ENCODE measurements at regions not wholly inside any gene's neighbourhood (a gene's known extent, or its start where the extent isn't known, plus 50 kb on each side); places are given as distances from the start of the nearest gene placed in this dataset.

DNA sequence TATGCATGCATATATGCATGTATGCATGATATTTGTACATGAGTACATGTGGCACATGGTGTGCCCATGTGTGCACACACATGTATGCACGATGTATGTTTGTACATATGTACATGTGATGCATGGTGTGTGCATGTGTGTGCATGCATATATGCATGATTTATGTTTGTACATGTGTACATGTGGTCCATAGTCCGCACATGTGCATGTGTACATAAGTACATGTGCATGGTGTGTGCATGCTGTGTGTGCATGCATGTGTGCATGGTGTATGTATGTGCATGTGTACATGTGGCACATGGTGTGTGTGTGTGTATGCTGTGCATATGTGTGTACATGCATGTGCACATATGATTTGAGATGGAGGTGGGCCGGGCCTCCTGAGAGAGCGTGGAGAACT, 384.2 kb downstream of the TYW1 start:
- CTCF ChIA-PET (ENCODE audit: partially characterized antibody) = interaction anchor here (0.6 to 0.7 kb wide), 2 partner anchors 20 to 371 kb away, joined by 3 to 4 read pairs; no protein-coding TSS in a partner anchor
- Histone ChIP-seq H3K23ac (ENCODE audit: insufficient read length) (no peak overlapping the region), H2BK15ac (ENCODE audit: low read length) (no peak overlapping the region; the same call in 1 of the 2 replicates), H3K27ac (ENCODE audit: low read depth, low read length) (no peak overlapping the region), H3K27me3 (replicated peaks in 1 of 4; ENCODE audit: control insufficient read depth in 3 of 4, extremely low read depth in 1 of 4, insufficient read depth in 3 of 4, low read length in 3 of 4) (peaks cover 0 to 5% (median 0%) of the 10 kb centered on the region in 4 experiments; a peak in 2 of 7 replicates), H2BK20ac (ENCODE audit: low read length) (no peak overlapping the region), H2BK120ac (replicated peaks; ENCODE audit: low read depth, low read length) (no peak overlapping the region), H3K79me1 (ENCODE audit: low read depth, low read length) (no peaks in the 10 kb centered on the region), H3K9me3 (ENCODE audit: insufficient read depth in 2 of 2, low read depth in 1 of 2, low read length in 1 of 2) (peaks cover 0 to 2% of the 10 kb centered on the region in 2 experiments; a peak in 1 of 4 replicates), H4K8ac (ENCODE audit: extremely low read depth, insufficient read depth, low read length) (no peak overlapping the region), H3K36me3 (ENCODE audit: control insufficient read depth in 2 of 4, insufficient read depth in 4 of 4, low read length in 3 of 4) (no peaks in the 10 kb centered on the region), H3K4me2 (ENCODE audit: insufficient read depth in 1 of 2, low read depth in 2 of 2, low read length in 2 of 2) (no peak overlapping the region), H2BK5ac (ENCODE audit: low read depth, low read length) (no peak overlapping the region), H2AFZ (ENCODE audit: low read length) (no peak overlapping the region), H3K14ac (ENCODE audit: insufficient read length) (no peak overlapping the region), H3K18ac (ENCODE audit: extremely low read depth, low read length) (no peak overlapping the region), H2AK5ac (ENCODE audit: low read depth, low read length) (no peak overlapping the region), H3K4me3 (ENCODE audit: extremely low read depth in 1 of 4, insufficient read depth in 2 of 4, low read depth in 3 of 4, low read length in 4 of 4) (no peak overlapping the region), H3K23me2 (ENCODE audit: low read depth, low read length) (peaks cover 3% of the 10 kb centered on the region; the same call in 1 of the 2 replicates), H3K56ac (replicated peaks; ENCODE audit: insufficient read length, low read depth, low read length) (no peak overlapping the region), H4K20me1 (replicated peaks in 1 of 2; ENCODE audit: control insufficient read depth in 1 of 2, insufficient read depth in 2 of 2, low read length in 2 of 2) (peaks cover 0 to 5% of the 10 kb centered on the region in 2 experiments), H4K91ac (replicated peaks; ENCODE audit: insufficient read length, low read length) (no peak overlapping the region), H3K79me2 (ENCODE audit: control insufficient read depth in 1 of 2, insufficient read depth in 2 of 2, low read length in 2 of 2) (no peaks in the 10 kb centered on the region), H2BK12ac (ENCODE audit: low read depth, low read length) (no peak overlapping the region), H3K4me1 (replicated peaks in 1 of 4; ENCODE audit: control insufficient read depth in 3 of 4, insufficient read depth in 4 of 4, low read length in 3 of 4) (no peaks in the 10 kb centered on the region), H4K5ac (ENCODE audit: insufficient read length, low read depth, low read length) (no peak overlapping the region), H3K9ac (replicated peaks in 1 of 4; ENCODE audit: extremely low read depth in 1 of 4, low read depth in 3 of 4, low read length in 3 of 4) (no peak overlapping the region), H3K4ac (replicated peaks; ENCODE audit: insufficient read length, low read depth, low read length) (no peak overlapping the region)
- WGBS, 2 experiments (ENCODE audit: extremely low coverage in 1 of 2, insufficient coverage in 1 of 2, insufficient read length in 1 of 2, insufficient replicate concordance in 2 of 2, low coverage in 1 of 2, low lambda C conversion rate in 2 of 2, missing lambda C conversion rate in 1 of 2) = 54% methylated on average over 4 of the region's 4 CpGs; no CpG with 5 or more reads in 1 of the 2 experiments
- DNase-seq (ENCODE audit: low read depth in 1 of 2, low spot score in 2 of 2) (no peak), FAIRE-seq (peak; percentile 42)
- POLR2A ChIA-PET (ENCODE audit: partially characterized antibody) = no interaction called here
- TF ChIP-seq NRF1 (IDR thresholded peaks at IDR 0.05; ENCODE audit: low read depth, low read length) = no peak
- no peak for TF ChIP-seq RXRA (IDR thresholded peaks at IDR 0.05; ENCODE audit: insufficient read depth, low read depth, low read length)
- TF ChIP-seq SP1 (IDR thresholded peaks at IDR 0.05; ENCODE audit: low read depth, low read length) = no peak
- TF ChIP-seq KDM1A (IDR thresholded peaks at IDR 0.05; ENCODE audit: borderline replicate concordance, low read length) = no peak
- TF ChIP-seq CHD2 (IDR thresholded peaks at IDR 0.05; ENCODE audit: low read length) = no peak
- TF ChIP-seq BRCA1 (IDR thresholded peaks at IDR 0.05; ENCODE audit: low read depth, low read length) = no peak
- no peak for TF ChIP-seq CBX5 (IDR thresholded peaks at IDR 0.05; ENCODE audit: low read depth, low read length)
- no peak for TF ChIP-seq SRF (IDR thresholded peaks at IDR 0.05; ENCODE audit: low read depth, low read length)
- no peak for TF ChIP-seq CHD1 (IDR thresholded peaks at IDR 0.05; ENCODE audit: low read depth, low read length)
- no peak for TF ChIP-seq EGR1 (IDR thresholded peaks at IDR 0.05; ENCODE audit: borderline replicate concordance, low read depth, low read length)
- TF ChIP-seq TBP (IDR thresholded peaks at IDR 0.05; ENCODE audit: low read depth, low read length) = no peak
- no peak for TF ChIP-seq SP4 (IDR thresholded peaks at IDR 0.05; ENCODE audit: low read length)
- TF ChIP-seq POLR2AphosphoS5 (IDR thresholded peaks at IDR 0.05; ENCODE audit: low read depth, low read length) = no peak
- no peak for TF ChIP-seq TEAD4 (IDR thresholded peaks at IDR 0.05; ENCODE audit: low read depth, low read length)
- TF ChIP-seq PHF8 (conservative IDR thresholded peaks at IDR 0.05; ENCODE audit: low read depth, low read length) = no peak
- TF ChIP-seq TCF12 (IDR thresholded peaks at IDR 0.05; ENCODE audit: low read depth, low read length) = no peak

Data from H1 (cell line).